Mesothelial cell of epicardium (in vitro differentiated cells): ENCODE measurements at regions not wholly inside any gene's neighbourhood (a gene's known extent, or its start where the extent isn't known, plus 50 kb on each side); places are given as distances from the start of the nearest gene placed in this dataset.

Experiments used
- DNase-seq, 2 experiments: peaks; one replicate each; pipeline ENCODE4 v3.0.0; 2021; ENCODE audit warnings: low spot score in 2 of 2; ENCODE audit not compliant: unreplicated experiment in 2 of 2
- H3K27ac Mint-ChIP-seq: 2 replicates; pipeline ENCODE4 v1.8.0; 2021; ENCODE audit warnings: mixed read lengths
- H3K27me3 Mint-ChIP-seq: 2 replicates; pipeline ENCODE4 v1.8.0; 2021; ENCODE audit warnings: low read depth, mixed read lengths
- H3K36me3 Mint-ChIP-seq: 2 replicates; pipeline ENCODE4 v1.8.0; 2021; ENCODE audit warnings: mixed read lengths
- H3K4me1 Mint-ChIP-seq: 2 replicates; pipeline ENCODE4 v1.8.0; 2021; ENCODE audit warnings: mixed read lengths
- H3K4me3 Mint-ChIP-seq: 2 replicates; pipeline ENCODE4 v1.8.0; 2021; ENCODE audit warnings: mild to moderate bottlenecking, moderate library complexity, mixed read lengths
- H3K9me3 Mint-ChIP-seq: 2 replicates; pipeline ENCODE4 v1.8.0; 2021; ENCODE audit warnings: mixed read lengths
- CTCF ChIP-seq: fragments of 200-600 bp; sonication (generic); IDR thresholded peaks from one replicate; pipeline ENCODE4 v1.5.0; 2021; ENCODE audit warnings: antibody characterized with exemption; ENCODE audit not compliant: unreplicated experiment

- Mint-ChIP-seq H3K4me1 (peaks cover 19% of the 10 kb centered on the region), H3K27ac (no peak overlapping the region), H3K4me3 (no peak overlapping the region), H3K27me3 (no peaks in the 10 kb centered on the region), H3K36me3 (no peaks in the 10 kb centered on the region), H3K9me3 (peaks cover 4% of the 10 kb centered on the region)
- DNase-seq, result no peak
- TF ChIP-seq CTCF, result no peak
These were observed 1628.8 kb upstream of the SEL1L start for GRCh38 chr14:83162361-83162929.

- DNase-seq, result no peak
- Mint-ChIP-seq H3K9me3 (peaks cover 4% of the 10 kb centered on the region), H3K4me1 (peaks cover 19% of the 10 kb centered on the region), H3K27me3 (no peaks in the 10 kb centered on the region), H3K4me3 (no peak overlapping the region), H3K36me3 (no peaks in the 10 kb centered on the region), H3K27ac (no peak overlapping the region)
- no peak for TF ChIP-seq CTCF
These were observed 1629.4 kb upstream of the SEL1L start for GRCh38 chr14:83163016-83163415.

GRCh38 chr14:83164016-83164415 is 1630.4 kb upstream of the SEL1L start:
- H3K4me3 Mint-ChIP-seq, result no peak overlapping the region
- TF ChIP-seq CTCF, result no peak
- DNase-seq, result no peak
- no peaks in the 10 kb centered on the region for H3K27me3 Mint-ChIP-seq
- H3K9me3 Mint-ChIP-seq, result peaks cover 4% of the 10 kb centered on the region
- H3K27ac Mint-ChIP-seq, result no peak overlapping the region
- H3K36me3 Mint-ChIP-seq, result no peaks in the 10 kb centered on the region
- peaks cover 19% of the 10 kb centered on the region for H3K4me1 Mint-ChIP-seq

- H3K4me1 Mint-ChIP-seq, result peaks cover 19% of the 10 kb centered on the region
- H3K36me3 Mint-ChIP-seq, result no peaks in the 10 kb centered on the region
- DNase-seq, result no peak
- H3K9me3 Mint-ChIP-seq, result peaks cover 4% of the 10 kb centered on the region
- no peak overlapping the region for H3K4me3 Mint-ChIP-seq
- TF ChIP-seq CTCF, result no peak
- no peak overlapping the region for H3K27ac Mint-ChIP-seq
- H3K27me3 Mint-ChIP-seq, result no peaks in the 10 kb centered on the region
These were observed 1630.9 kb upstream of the SEL1L start for GRCh38 chr14:83164591-83164990.

- no peak overlapping the region for H3K4me3 Mint-ChIP-seq
- no peaks in the 10 kb centered on the region for H3K27me3 Mint-ChIP-seq
- H3K36me3 Mint-ChIP-seq, result no peaks in the 10 kb centered on the region
- H3K4me1 Mint-ChIP-seq, result no peaks in the 10 kb centered on the region
- H3K9me3 Mint-ChIP-seq, result peaks cover 25% of the 10 kb centered on the region
- H3K27ac Mint-ChIP-seq, result no peak overlapping the region
- DNase-seq, result no peak
- TF ChIP-seq CTCF, result no peak
These were observed 1636.5 kb upstream of the SEL1L start for GRCh38 chr14:83170165-83170564.

- no peak for TF ChIP-seq CTCF
- no peak overlapping the region for H3K4me3 Mint-ChIP-seq
- no peaks in the 10 kb centered on the region for H3K36me3 Mint-ChIP-seq
- DNase-seq, result no peak
- H3K27me3 Mint-ChIP-seq, result no peaks in the 10 kb centered on the region
- H3K4me1 Mint-ChIP-seq, result no peaks in the 10 kb centered on the region
- no peak overlapping the region for H3K27ac Mint-ChIP-seq
- H3K9me3 Mint-ChIP-seq, result peaks cover 25% of the 10 kb centered on the region
These were observed 1638.1 kb upstream of the SEL1L start for GRCh38 chr14:83171761-83172160.
